ENCODE measurements at regions not wholly inside any gene's neighbourhood (a gene's known extent, or its start where the extent isn't known, plus 50 kb on each side); places are given as distances from the start of the nearest gene placed in this dataset.

DNA sequence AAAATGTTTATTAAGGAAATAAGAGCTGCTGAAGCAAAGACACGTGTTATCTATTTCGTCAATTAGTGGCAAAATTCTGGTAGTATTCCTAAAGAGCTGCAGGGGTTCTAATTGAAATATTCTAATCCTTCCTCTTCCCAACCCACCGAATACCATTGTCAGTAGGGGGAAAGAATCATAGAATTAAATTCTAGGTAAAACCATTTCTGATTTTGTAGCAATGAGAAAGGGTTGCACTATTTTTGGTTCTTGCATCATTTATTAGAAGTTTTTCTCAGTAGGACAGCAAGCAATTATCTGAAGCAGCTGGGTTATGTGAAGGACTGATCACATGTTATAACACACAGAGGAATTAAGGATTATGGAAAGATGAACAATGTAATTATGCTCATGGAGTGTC, 80.3 kb upstream of the SEMA6A start:
- DNase-seq = no peak

DNA sequence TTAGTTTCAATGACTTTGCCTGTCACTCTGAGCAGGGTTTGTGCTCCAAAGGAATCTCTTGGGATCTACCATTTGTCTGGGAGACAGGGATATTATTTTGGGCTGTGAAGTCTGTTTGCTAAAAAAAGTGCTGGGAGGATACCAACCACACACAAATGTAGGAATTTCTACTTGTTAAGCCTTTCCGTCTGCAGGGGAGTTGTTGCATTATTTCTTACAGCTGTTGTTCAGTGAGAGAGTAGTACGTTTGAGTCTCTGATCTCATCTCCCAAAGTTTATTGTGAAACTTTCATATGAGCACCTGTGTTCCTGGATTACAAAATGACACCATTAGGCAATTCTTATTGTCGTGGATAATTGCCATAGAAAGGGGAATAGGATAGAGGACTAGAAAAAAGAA, 78.3 kb upstream of the SEMA6A start:
- no peak for DNase-seq

DNA sequence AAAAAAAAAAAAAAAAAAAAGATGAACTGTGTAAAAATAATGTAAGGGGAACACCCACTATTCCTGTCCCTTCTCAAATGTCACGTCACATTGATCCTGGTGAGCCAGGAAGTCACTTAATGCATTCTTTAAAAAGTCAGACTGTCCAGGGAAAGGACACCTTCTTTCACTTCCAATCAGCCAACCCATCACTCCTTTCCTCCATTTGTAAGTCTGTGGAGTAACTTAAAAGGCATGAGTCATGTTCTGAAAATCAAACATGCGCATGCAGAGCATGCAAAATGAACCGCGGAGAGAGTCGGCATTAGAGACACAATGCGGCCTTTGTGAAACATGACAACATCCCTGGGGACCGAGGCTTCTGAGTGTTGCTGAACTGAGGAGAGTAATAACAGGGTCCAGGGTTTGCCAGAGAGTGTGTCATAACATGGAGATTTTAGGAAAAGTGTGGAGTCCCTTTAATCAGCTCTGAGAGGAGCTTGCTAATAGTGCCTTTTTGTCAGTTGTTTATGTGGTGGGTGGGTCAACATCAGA, 77.6 kb upstream of the SEMA6A start:
- no peak for DNase-seq

DNA sequence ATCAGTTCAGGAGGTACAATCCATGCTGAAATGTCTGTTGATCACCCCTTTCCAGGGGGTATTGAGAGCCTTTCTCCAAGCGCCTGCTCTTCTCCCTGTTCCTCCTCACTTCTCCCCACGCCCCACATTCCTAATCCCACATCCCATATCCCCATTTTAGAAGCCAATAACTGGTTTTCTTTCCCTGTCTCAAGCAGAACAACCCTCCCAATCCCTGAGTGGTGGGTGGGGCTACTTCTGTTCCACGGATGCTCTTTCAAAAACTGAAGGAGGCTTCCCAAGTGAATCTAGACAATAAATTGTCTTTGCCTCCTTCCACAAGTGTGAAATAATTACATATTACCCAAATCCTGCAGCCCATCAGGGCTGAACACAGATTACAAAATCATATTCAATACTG, 77.0 kb upstream of the SEMA6A start:
- no peak for DNase-seq

DNA sequence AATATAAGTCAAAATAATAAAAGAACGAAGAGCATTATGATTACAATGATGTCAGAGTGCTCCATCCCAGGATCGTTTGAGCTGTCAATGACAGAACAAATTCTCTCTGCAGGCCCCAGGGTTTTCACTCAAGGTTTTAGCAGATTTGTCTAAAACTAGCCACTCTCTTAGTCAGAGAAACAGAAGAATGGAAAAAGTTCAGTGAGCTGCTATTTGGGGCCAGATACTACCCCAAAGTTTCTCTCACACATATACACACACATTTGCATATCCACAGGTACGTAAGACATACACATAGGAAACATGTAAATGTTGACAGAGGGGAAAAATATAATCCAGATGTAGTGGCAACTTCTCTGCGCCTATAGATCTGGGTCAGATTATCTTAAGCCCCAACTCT, 76.3 kb upstream of the SEMA6A start:
- no peak for DNase-seq

DNA sequence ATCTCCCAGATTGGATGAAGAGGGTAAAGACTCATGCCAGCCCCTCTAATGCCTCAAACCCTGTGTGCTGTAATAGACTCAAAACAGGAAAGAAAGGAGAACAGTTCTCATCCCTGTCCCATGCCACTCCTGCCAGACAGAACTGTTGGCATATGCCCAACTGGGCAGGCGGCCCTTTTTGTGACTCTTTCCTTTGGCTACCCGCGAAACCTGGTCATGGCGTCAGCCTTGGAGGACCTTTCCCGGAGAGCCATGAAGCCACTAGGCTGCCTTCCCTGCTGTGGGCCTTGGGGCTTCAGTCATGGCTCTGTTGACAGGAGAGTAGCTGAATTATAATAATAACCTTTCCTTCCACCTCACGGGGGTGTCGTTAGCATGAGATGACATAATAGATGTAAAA, 75.9 kb upstream of the SEMA6A start:
- DNase-seq = no peak

DNA sequence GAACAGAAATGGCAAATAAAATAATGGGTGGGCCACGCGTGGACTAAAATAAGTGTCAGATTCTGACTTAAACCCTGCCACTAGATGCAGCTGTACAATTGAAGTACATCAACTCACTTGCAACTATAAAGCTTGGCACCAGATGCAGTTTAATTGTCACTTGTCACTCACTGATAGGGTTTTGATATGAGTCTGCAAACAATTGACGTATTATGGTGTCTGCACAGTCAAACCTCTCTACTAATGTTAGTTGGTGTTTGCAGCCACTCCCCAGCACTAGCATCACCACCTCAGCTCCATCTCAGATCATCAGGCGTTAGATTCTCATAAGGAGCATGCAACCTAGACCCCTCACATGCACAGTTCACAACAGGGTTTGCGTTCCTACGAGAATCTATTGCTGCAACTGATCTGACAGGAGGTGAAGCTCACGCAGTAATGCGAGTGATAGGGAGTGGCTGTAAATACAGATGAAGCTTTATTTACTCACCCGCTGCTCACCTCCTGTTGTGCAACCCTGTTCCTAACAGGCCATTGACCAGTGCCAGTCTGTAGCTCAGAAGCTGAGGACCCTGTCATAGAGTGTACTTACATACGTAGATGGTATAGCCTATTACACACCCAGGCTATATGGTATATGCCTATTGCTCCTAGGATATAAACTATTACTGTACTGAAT, 72.1 kb upstream of the SEMA6A start:
- DNase-seq = no peak

DNA sequence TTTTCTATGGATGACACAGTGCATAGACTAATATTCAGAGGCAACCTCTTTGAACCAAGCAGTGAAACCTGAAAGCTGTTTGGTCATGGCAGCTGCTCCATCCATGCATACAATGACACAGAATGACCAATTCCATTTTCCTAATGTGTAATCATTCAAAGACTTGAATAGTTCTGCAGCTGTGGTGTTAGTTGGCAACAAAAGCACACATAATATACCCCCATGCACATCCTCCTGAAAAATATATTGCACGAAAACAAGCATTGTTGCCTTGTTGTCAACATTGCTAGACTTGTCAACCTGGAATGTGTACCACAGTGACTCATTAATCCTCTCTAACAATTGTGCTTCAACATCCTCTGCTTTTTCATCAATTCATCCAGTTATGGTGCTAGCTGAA, 71.0 kb upstream of the SEMA6A start:
- no peak for DNase-seq

DNA sequence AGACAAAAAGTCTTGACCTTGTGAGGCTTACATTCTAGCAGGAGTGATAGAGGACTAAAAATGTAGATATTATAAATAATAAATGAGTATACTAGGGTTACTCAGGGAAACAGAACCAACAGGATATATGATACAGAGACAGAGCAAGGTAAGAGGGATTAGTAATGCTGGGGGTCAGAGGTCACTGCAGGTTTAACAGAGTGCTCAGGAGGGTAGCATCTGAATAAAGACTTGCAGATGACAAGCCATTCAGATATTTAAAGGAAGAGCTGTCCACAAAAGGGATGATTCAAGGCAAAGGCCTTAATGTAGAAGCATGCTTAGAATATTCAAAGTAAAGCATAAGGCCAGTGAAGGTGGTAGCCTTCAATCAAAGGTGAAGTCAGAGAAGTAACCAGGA, 65.6 kb upstream of the SEMA6A start:
- DNase-seq = no peak

DNA sequence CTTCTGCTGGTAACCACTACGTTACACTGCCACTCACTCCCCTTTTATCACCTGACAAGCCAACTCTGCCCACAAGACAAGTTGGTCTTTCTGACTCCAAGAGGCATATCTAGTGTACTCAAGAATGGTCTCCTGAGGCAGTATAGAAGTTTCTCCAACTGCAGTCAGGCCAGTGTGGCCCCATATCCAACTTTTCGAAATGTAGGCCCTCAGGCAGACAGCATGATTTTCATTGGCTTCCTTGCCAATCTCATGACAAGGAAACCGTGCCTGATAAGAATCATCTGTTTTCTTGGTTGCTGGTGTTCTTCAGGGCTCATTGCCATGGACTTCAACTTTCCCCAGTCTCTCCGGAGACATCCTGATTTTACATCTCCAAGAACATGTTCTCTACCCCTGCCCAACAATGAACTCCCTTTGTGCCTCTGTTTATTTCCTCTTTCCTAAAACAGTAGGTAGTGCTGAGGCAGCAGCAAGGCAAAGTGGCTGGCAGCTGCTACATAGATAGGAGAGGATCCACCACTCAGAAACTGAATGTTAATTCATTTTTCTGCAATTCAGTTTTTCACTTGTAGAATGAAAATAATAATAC, 62.6 kb upstream of the SEMA6A start:
- DNase-seq = no peak

DNA sequence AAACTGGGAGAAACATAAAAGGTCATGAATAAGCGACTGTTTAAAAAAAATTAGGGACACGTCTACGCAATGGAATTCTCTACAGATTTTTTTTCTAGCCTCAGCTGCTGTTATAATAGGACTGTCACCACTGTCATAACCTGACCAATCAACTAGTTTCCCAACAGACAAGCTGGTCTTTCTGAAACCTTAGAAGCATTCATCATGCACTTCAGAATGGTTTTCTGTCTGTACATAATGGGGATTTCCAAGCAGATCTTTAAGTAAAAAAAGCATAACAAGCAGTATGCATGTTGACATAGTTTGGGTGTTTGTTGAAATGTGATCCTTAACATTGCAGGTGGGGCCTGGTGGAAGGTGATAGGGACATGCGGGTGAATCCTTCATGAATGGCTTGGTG, 58.3 kb upstream of the SEMA6A start:
- DNase-seq = no peak

DNA sequence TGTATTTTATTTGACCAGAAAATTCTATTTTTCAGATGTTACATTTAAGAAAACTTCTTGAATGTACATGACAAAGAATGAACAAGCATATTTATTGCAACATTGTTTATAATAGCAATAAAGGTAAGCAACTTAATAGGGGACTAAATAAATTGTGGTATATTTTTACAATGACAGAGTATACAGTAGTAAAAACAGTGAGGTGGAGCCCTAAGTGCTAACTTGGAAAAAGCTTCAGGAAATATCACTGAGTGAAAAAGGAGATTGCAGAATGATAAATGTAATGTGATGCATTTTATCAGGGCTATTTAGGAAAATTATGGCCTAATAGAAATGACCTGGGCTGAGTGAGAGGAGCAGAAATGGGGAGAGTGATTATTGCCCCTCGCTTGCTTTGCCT, 56.5 kb upstream of the SEMA6A start:
- no peak for DNase-seq

DNA sequence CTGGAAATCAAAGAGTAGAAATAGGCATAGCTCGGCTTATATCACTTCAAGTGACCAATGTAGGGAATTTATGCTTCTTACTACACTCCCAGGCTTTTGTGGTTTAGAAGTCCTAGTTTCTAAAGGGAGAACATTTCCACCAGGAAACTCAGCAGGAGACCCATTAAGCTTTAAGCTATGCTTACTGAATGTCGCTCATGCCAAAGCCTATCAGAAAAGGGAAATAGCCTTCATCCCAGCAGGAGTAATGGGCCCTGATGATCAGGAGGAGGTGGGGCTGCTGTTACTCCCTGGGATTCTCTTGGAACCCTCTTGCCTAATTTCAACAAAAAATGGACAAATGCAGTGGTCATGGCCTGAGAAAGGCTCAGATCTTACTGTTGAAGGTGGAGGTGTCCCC, 54.5 kb upstream of the SEMA6A start:
- DNase-seq = no peak

DNA sequence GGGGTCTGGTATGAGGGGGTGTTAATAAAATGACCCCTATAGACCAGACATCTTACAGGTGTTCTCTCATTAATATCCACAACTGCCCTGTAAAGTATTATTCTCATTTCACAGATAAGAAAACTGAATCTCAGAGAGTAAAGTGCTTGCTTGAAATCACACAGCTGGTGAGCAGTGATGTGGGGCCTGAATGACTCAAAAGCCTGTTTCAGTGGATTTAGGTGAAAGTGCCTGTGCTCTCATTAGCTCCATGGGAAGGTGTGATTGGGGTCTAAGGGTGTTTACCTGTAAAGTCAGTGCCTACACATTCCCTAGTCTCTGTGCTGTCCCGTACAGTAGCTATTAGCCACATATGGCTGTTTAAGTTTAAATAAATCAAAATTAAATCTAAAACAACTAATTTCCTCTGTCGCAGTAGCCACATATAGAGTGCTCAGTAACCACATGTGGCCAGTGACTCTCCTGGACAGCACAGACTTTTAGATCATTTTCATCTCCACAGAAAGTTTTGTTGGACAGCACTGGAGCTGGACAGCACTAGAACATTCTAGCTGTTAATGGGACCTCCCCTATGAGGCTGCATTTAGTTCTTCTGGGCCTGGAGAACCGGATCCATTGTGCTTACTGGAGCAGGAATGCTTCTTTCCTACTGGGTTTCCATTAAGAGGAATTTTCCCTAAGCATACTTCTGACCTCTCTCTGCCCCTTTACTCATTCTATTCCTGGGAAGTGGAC, 52.5 kb upstream of the SEMA6A start:
- DNase-seq = no peak

DNA sequence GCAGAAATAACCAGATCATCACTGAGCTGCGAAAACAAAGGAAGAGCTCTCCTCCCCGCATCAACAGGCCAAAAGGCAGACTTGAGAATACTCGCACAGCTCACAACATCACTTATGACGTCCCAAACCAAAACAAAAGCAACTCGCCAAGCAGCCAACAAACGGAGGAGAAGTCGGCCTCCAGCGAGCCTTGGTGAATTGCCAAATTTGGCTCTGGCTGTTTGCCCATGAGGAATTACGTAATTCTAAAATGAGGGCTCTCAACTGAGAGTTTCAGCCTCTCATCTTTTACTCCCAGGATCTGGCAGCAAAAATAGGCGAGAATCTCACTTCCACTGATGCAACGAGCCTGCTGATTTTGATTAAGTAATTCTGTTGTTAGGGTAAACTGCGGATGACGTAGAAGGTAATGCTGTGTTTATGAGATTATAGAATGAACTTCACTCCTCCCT, 51.7 kb upstream of the SEMA6A start:
- no peak for DNase-seq

Data from CD4-positive, alpha-beta T cell treated with Interleukin-21 for 1 hour (primary cell).